ENCODE measurements at regions not wholly inside any gene's neighbourhood (a gene's known extent, or its start where the extent isn't known, plus 50 kb on each side); places are given as distances from the start of the nearest gene placed in this dataset.
"Not testable (repeated sequence)": the region's sequence is repeated elsewhere in the genome, so short reads cannot be mapped to it uniquely, and the experiment has no call there.

DNA sequence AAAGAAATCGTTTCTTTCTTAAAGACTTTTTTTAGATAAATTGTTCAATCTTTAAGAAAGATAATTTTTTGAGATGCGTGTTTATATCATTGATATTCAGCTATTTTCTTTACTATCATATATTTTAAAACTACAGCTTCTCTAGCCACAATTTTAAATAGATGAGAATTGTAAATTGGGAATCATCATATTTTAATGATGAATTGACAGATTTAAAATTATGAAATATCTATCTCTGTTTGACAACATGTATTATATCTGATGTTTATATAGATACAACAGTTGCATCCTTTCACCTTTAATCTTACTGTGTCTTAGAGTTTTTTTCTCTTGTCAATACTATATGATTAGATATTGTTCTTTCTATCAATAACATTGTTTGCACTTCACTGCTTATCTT lies 762.3 kb upstream of the GJE1 start:
- H3K27me3 ChIP-seq: no peaks in the 10 kb centered on the region
- H3K36me3 ChIP-seq: no peaks in the 10 kb centered on the region

DNA sequence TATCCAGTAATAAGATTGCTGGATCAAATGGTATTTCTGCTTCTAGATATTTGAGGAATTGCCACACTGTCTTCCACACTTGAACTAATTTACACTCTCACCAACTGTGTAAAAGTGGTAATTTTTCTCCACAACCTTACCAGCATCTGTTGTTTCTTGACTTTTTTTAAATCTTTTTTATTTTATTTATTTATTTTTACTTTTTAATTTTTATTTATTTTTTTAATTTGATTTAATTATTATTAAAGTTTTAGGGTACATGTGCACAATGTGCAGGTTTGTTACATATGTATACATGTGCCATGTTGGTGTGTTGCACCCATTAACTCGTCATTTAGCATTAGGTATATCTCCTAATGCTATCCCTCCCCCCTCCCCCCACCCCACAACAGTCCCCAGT lies 765.9 kb upstream of the GJE1 start:
- H3K27ac ChIP-seq; H3K27me3 ChIP-seq; H2AFZ ChIP-seq (replicated peaks); H3K9ac ChIP-seq; H3K9me3 ChIP-seq (ENCODE audit: low read depth); H3K79me2 ChIP-seq (ENCODE audit: low read depth); DNase-seq (ENCODE audit: low spot score); H3K4me1 ChIP-seq; H3K36me3 Mint-ChIP-seq; H3K4me1 Mint-ChIP-seq; H3K9me3 Mint-ChIP-seq; H3K27ac Mint-ChIP-seq; H3K4me3 ChIP-seq; H3K27me3 Mint-ChIP-seq (ENCODE audit: insufficient read depth, low read depth); H3K4me2 ChIP-seq; H3F3A ChIP-seq (ENCODE audit: low read depth); H4K20me1 ChIP-seq (ENCODE audit: low read depth); H3K4me3 Mint-ChIP-seq; H3K36me3 ChIP-seq: not testable (repeated sequence)

More for the DNA sequence above, 762.3 kb upstream of the GJE1 start:
- Histone ChIP-seq H3K4me2 (no peak overlapping the region), H3K79me2 (ENCODE audit: low read depth) (no peaks in the 10 kb centered on the region), H2AFZ (replicated peaks) (no peak overlapping the region), H3K27ac (no peak overlapping the region), H3F3A (ENCODE audit: low read depth) (no peaks in the 10 kb centered on the region), H3K9ac (no peak overlapping the region), H3K9me3 (ENCODE audit: low read depth) (no peaks in the 10 kb centered on the region), H3K4me1 (no peaks in the 10 kb centered on the region), H4K20me1 (ENCODE audit: low read depth) (no peaks in the 10 kb centered on the region), H3K4me3 (no peak overlapping the region)
- Mint-ChIP-seq H3K9me3 (peaks cover 10% of the 10 kb centered on the region), H3K4me1 (no peaks in the 10 kb centered on the region), H3K27ac (no peak overlapping the region), H3K27me3 (ENCODE audit: insufficient read depth, low read depth) (peaks cover 3% of the 10 kb centered on the region), H3K36me3 (no peaks in the 10 kb centered on the region), H3K4me3 (no peak overlapping the region)
- TF ChIP-seq EZH2 (IDR thresholded peaks at IDR 0.05) (no peak), EZH2phosphoT487 (IDR thresholded peaks at IDR 0.05) (no peak)
- no peak for DNase-seq (ENCODE audit: low spot score)

DNA sequence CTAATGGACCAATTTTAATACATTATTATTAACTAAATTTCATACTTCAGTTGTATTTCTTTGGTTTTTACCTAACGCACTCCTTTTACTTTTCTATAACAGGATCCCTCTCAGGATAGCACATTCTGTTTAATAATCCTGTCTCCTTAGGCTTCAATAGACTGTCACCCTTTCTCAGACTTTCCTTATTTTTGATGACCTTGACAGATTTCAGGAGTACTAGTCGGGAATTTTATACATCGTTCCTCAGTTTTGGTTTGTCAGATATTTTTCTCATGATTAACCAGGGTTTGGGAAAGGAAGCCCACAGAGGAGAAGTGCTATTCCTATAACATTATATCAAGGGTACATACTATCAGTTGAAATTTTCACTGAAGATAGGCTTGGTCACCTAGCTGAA lies 768.0 kb upstream of the GJE1 start:
- Histone ChIP-seq H3K4me2 (no peak overlapping the region), H3K9ac (no peak overlapping the region), H2AFZ (replicated peaks) (no peak overlapping the region), H4K20me1 (ENCODE audit: low read depth) (no peaks in the 10 kb centered on the region), H3F3A (ENCODE audit: low read depth) (no peaks in the 10 kb centered on the region), H3K27ac (no peak overlapping the region), H3K4me1 (no peaks in the 10 kb centered on the region), H3K36me3 (no peaks in the 10 kb centered on the region), H3K27me3 (no peaks in the 10 kb centered on the region), H3K79me2 (ENCODE audit: low read depth) (no peaks in the 10 kb centered on the region), H3K9me3 (ENCODE audit: low read depth) (no peaks in the 10 kb centered on the region), H3K4me3 (no peak overlapping the region)
- DNase-seq (ENCODE audit: low spot score): no peak
- Mint-ChIP-seq H3K27me3 (ENCODE audit: insufficient read depth, low read depth) (no peaks in the 10 kb centered on the region), H3K36me3 (no peaks in the 10 kb centered on the region), H3K4me1 (peaks cover 12% of the 10 kb centered on the region), H3K27ac (no peak overlapping the region), H3K4me3 (no peak overlapping the region), H3K9me3 (peaks cover 10% of the 10 kb centered on the region)
- TF ChIP-seq EZH2 (IDR thresholded peaks at IDR 0.05): no peak
- TF ChIP-seq, protein P1, sequence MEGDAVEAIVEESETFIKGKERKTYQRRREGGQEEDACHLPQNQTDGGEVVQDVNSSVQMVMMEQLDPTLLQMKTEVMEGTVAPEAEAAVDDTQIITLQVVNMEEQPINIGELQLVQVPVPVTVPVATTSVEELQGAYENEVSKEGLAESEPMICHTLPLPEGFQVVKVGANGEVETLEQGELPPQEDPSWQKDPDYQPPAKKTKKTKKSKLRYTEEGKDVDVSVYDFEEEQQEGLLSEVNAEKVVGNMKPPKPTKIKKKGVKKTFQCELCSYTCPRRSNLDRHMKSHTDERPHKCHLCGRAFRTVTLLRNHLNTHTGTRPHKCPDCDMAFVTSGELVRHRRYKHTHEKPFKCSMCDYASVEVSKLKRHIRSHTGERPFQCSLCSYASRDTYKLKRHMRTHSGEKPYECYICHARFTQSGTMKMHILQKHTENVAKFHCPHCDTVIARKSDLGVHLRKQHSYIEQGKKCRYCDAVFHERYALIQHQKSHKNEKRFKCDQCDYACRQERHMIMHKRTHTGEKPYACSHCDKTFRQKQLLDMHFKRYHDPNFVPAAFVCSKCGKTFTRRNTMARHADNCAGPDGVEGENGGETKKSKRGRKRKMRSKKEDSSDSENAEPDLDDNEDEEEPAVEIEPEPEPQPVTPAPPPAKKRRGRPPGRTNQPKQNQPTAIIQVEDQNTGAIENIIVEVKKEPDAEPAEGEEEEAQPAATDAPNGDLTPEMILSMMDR (IDR thresholded peaks at IDR 0.05): no peak
- TF ChIP-seq EZH2phosphoT487 (IDR thresholded peaks at IDR 0.05): no peak

DNA sequence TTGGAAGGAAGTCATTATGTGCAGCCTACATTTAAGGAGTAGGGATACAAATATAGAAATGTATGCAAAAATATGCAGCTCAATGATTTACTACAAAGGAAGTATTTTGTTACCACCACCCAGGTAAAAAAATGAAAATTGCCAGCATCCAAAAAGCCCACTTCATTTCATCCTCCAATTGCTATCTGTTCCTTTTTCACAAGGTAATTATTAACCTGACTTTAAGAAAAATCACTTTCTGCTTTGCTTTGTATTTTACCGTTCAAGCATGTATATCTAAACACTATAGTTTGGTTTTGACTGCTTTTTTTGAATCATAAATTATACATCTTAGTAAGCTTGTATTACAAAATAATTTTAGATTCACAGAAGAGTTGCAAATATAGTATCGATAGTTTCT lies 768.5 kb upstream of the GJE1 start:
- TF ChIP-seq, protein P1 (IDR thresholded peaks at IDR 0.05): no peak
- TF ChIP-seq EZH2 (IDR thresholded peaks at IDR 0.05) (no peak), EZH2phosphoT487 (IDR thresholded peaks at IDR 0.05) (no peak)
- Histone ChIP-seq H3K27ac (no peak overlapping the region), H3K4me3 (no peak overlapping the region), H3K4me2 (no peak overlapping the region), H3F3A (ENCODE audit: low read depth) (no peaks in the 10 kb centered on the region), H3K9me3 (ENCODE audit: low read depth) (no peaks in the 10 kb centered on the region), H3K27me3 (no peaks in the 10 kb centered on the region), H3K4me1 (no peaks in the 10 kb centered on the region), H3K36me3 (no peaks in the 10 kb centered on the region), H2AFZ (replicated peaks) (no peak overlapping the region), H4K20me1 (ENCODE audit: low read depth) (no peaks in the 10 kb centered on the region), H3K79me2 (ENCODE audit: low read depth) (no peaks in the 10 kb centered on the region), H3K9ac (no peak overlapping the region)
- no peak for DNase-seq (ENCODE audit: low spot score)
- H3K9me3 Mint-ChIP-seq: peaks cover 5% of the 10 kb centered on the region
- H3K4me1 Mint-ChIP-seq: peaks cover 17% of the 10 kb centered on the region
- H3K4me3 Mint-ChIP-seq: no peak overlapping the region
- H3K27ac Mint-ChIP-seq: no peak overlapping the region
- H3K36me3 Mint-ChIP-seq: no peaks in the 10 kb centered on the region
- H3K27me3 Mint-ChIP-seq (ENCODE audit: insufficient read depth, low read depth): no peaks in the 10 kb centered on the region
